K562 (cell line): ENCODE measurements at regions not wholly inside any gene's neighbourhood (a gene's known extent, or its start where the extent isn't known, plus 50 kb on each side); places are given as distances from the start of the nearest gene placed in this dataset.

Source experiments
- ATAC-seq: fragments of 200-7000 bp; cut with Tn5 transposase; 3 replicates; pipeline ENCODE4 v1.9.1; 2020; ENCODE audit warnings: moderate library complexity
- BruUV-seq: library from RNA; stranded (reverse); fragments of 400-500 nt; replicated peaks from 2 replicates; lab custom pipeline; 2021; lab: Mats Ljungman, UMichigan
- CTCF ChIA-PET: fragments of 300-600 bp; formaldehyde crosslinking; extraction: SDS; loops from one replicate; lab custom pipeline; 2021; ENCODE audit warnings: low intra/inter-chr PET ratio; lab: Yijun Ruan, JAX
- POLR2A ChIA-PET: fragments of 300-600, 350-650 bp; sonication (Branson Sonifier 250); formaldehyde crosslinking; extraction: SDS; loops from one replicate; lab custom pipeline; 2021; ENCODE audit warnings: antibody characterized with exemption, inconsistent platforms; lab: Yijun Ruan, JAX
- DNase-seq, 4 experiments: peaks; one replicate each; pipeline versions ENCODE4 v3.0.0 to v3.0.0-alpha.2; 2011 to 2018; ENCODE audit warnings: low spot score in 3 of 4, mixed read lengths in 3 of 4; ENCODE audit errors: extremely low read depth in 1 of 4
- FAIRE-seq: peaks from 2 replicates; lab custom pipeline; 2011; peaks lifted over from hg19 to GRCh38; lab: Jason Lieb, UNC
- H2AFZ ChIP-seq: 2 replicates; pipeline ENCODE4 v1.6.0; 2011; ENCODE audit warnings: low read depth, low read length, control low read depth, inconsistent platforms
- H3K27ac ChIP-seq: fragments of 200-600 bp; 3 replicates; pipeline ENCODE4 v1.8.0; 2011; ENCODE audit warnings: low read depth, mild to moderate bottlenecking, control low read depth, inconsistent platforms, low read length, moderate library complexity, mixed read lengths; ENCODE audit errors: extremely low read depth
- H3K27me3 ChIP-seq, 2 experiments: fragments of 300-600 bp in 1 of 2; 2 replicates in 1 of 2; 3 replicates in 1 of 2; pipeline versions ENCODE4 v1.6.0 to v1.8.0; 2011; ENCODE audit warnings: inconsistent platforms in 2 of 2, low read length in 2 of 2, mild to moderate bottlenecking in 1 of 2, mixed read lengths in 1 of 2, moderate library complexity in 1 of 2; ENCODE audit not compliant: control insufficient read depth in 2 of 2, insufficient read depth in 2 of 2
- H3K36me3 ChIP-seq: fragments of 300-600 bp; 3 replicates; pipeline ENCODE4 v1.8.0; 2011; ENCODE audit warnings: mild to moderate bottlenecking, low read length, inconsistent platforms; ENCODE audit not compliant: control insufficient read depth, insufficient read depth
- H3K4me1 ChIP-seq, 2 experiments: fragments of 200-600 bp in 1 of 2; replicated peaks in 1 of 2; 2 replicates in 1 of 2; 3 replicates in 1 of 2; pipeline versions ENCODE4 v1.5.1 to v1.8.0; 2011; ENCODE audit warnings: inconsistent platforms in 2 of 2, low read length in 2 of 2, mild to moderate bottlenecking in 1 of 2, mixed read lengths in 1 of 2, moderate library complexity in 1 of 2; ENCODE audit not compliant: control insufficient read depth in 2 of 2, insufficient read depth in 2 of 2
- H3K4me2 ChIP-seq: 2 replicates; pipeline ENCODE4 v1.6.1; 2011; ENCODE audit warnings: low read length, control low read depth, inconsistent platforms, mixed read lengths; ENCODE audit not compliant: insufficient read depth
- H3K4me3 ChIP-seq: fragments of 200-600 bp; sonication (generic), shearing (Covaris generic); 2 replicates; pipeline ENCODE4 v1.5.1; 2016; ENCODE audit warnings: control low read depth, inconsistent platforms
- H3K79me2 ChIP-seq: fragments of 200-600 bp; 3 replicates; pipeline ENCODE4 v1.8.0; 2011; ENCODE audit warnings: low read length, inconsistent platforms; ENCODE audit not compliant: control insufficient read depth, insufficient read depth
- H3K9ac ChIP-seq, 2 experiments: 2 replicates each; pipeline versions ENCODE4 v1.6.0 to v1.6.1; 2011; ENCODE audit warnings: low read depth in 2 of 2, low read length in 2 of 2, control low read depth in 1 of 2, inconsistent platforms in 1 of 2, mild to moderate bottlenecking in 1 of 2, mixed read lengths in 1 of 2; ENCODE audit not compliant: insufficient read depth in 1 of 2
- H3K9me1 ChIP-seq: one replicate; pipeline ENCODE4 v1.6.0; 2011; ENCODE audit warnings: inconsistent platforms, mild to moderate bottlenecking, low read length, moderate library complexity; ENCODE audit not compliant: control insufficient read depth, insufficient read depth
- H3K9me3 ChIP-seq: replicated peaks from 2 replicates; pipeline ENCODE4 v1.5.1; 2011; ENCODE audit warnings: low read depth, low read length, inconsistent platforms; ENCODE audit not compliant: control insufficient read depth, insufficient read depth
- H4K20me1 ChIP-seq: replicated peaks from 2 replicates; pipeline ENCODE4 v1.6.1; 2011; ENCODE audit warnings: low read length, inconsistent platforms, mixed read lengths; ENCODE audit not compliant: control insufficient read depth, insufficient read depth
- GTF2F1 ChIP-seq: IDR thresholded peaks from 2 replicates; pipeline ENCODE4 v1.6.1; 2011; ENCODE audit warnings: low read depth, low read length, improper control_type of control experiment
- HEY1 ChIP-seq: fragments of 250-450 bp; sonication (Bioruptor Pico); IDR thresholded peaks from 2 replicates; pipeline ENCODE4 v1.5.0; 2020; ENCODE audit warnings: mild to moderate bottlenecking, moderate library complexity, borderline replicate concordance
- MCM5 ChIP-seq: fragments of 450-650 bp; IDR thresholded peaks from 2 replicates; pipeline ENCODE4 v1.6.1; 2016; ENCODE audit warnings: low read depth
- NCOA4 ChIP-seq: fragments of 450-650 bp; IDR thresholded peaks from 2 replicates; pipeline ENCODE4 v1.6.1; 2018; ENCODE audit warnings: mild to moderate bottlenecking; ENCODE audit not compliant: partially characterized antibody
- NEUROD1 ChIP-seq: fragments of 150-350 bp; IDR thresholded peaks from 2 replicates; pipeline ENCODE4 v1.6.1; 2014; ENCODE audit warnings: borderline replicate concordance, low read length, low read depth; ENCODE audit not compliant: partially characterized antibody
- PCBP2 ChIP-seq: fragments of 200-400 bp; formaldehyde crosslinking; IDR thresholded peaks from 2 replicates; pipeline ENCODE4 v1.6.1; 2018; ENCODE audit warnings: low read length, low read depth, mild to moderate bottlenecking, moderate library complexity; ENCODE audit not compliant: poor library complexity, severe bottlenecking
- SETDB1 ChIP-seq: IDR thresholded peaks from one replicate; pipeline ENCODE4 v1.6.1; 2012; ENCODE audit warnings: low read length, control low read depth, inconsistent platforms
- TEAD4 ChIP-seq, 2 experiments: sonication (generic) in 1 of 2; formaldehyde crosslinking in 1 of 2; IDR thresholded peaks; 2 replicates each; pipeline versions ENCODE4 v1.6.1 to v1.8.0; 2012 to 2022; ENCODE audit warnings: borderline replicate concordance in 1 of 2, inconsistent platforms in 1 of 2, low read length in 1 of 2, mild to moderate bottlenecking in 1 of 2, missing genetic modification reagents in 1 of 2
- ZBED1 ChIP-seq: IDR thresholded peaks from 2 replicates; pipeline ENCODE4 v1.6.1; 2014
- ZC3H11A ChIP-seq: IDR thresholded peaks from 2 replicates; pipeline ENCODE4 v1.6.1; 2012; ENCODE audit warnings: low read depth, low read length, improper control_type of control experiment
- ZC3H4 ChIP-seq: sonication (generic); formaldehyde crosslinking; IDR thresholded peaks from 2 replicates; pipeline ENCODE4 v1.9.0; 2021; ENCODE audit warnings: missing genetic modification reagents, borderline replicate concordance
- ZNF431 ChIP-seq: sonication (generic); formaldehyde crosslinking; IDR thresholded peaks from 2 replicates; pipeline ENCODE4 v1.8.0; 2022; ENCODE audit warnings: mild to moderate bottlenecking, missing genetic modification reagents
- WGBS: fragments of 100-300 bp; shearing (Covaris generic); methylation state at CpG from one replicate; pipeline ENCODE4 v1.1.6; 2016; ENCODE audit warnings: low coverage, mixed read lengths; ENCODE audit not compliant: insufficient coverage; ENCODE audit errors: missing lambda C conversion rate; 5-methylcytosine and 5-hydroxymethylcytosine counted together
- in situ Hi-C: fragments of 300-500 bp; cut with MboI; formaldehyde crosslinking; loops from 4 replicates; pipeline ENCODE4 v1.15.0; 2018; ENCODE audit warnings: inconsistent platforms, mixed read lengths
- intact Hi-C: fragments of 100-400 bp; cut with micrococcal nuclease; formaldehyde crosslinking; loops from 2 replicates; pipeline ENCODE4 v1.14.2; 2022
- TF ChIP-seq, protein P1 (sequence below): sonication (generic); formaldehyde crosslinking; IDR thresholded peaks from 2 replicates; pipeline ENCODE4 v1.9.0; 2022; ENCODE audit warnings: mild to moderate bottlenecking, missing genetic modification reagents
- TF ChIP-seq, protein P2 (sequence below): fragments of 250-450 bp; sonication (Bioruptor Pico); IDR thresholded peaks from 2 replicates; pipeline ENCODE4 v1.5.1; 2021; ENCODE audit warnings: mild to moderate bottlenecking
- TF ChIP-seq, protein P3 (sequence below), 2 experiments: IDR thresholded peaks; 2 replicates each; pipeline ENCODE4 v1.6.1; 2011; ENCODE audit warnings: borderline replicate concordance in 1 of 2, control low read depth in 1 of 2, low read depth in 1 of 2, low read length in 1 of 2, mild to moderate bottlenecking in 1 of 2, mixed read lengths in 1 of 2, moderate library complexity in 1 of 2; ENCODE audit not compliant: insufficient read depth in 1 of 2, insufficient read length in 1 of 2, poor library complexity in 1 of 2, severe bottlenecking in 1 of 2; ENCODE audit errors: extremely low read depth in 1 of 2

DNA sequence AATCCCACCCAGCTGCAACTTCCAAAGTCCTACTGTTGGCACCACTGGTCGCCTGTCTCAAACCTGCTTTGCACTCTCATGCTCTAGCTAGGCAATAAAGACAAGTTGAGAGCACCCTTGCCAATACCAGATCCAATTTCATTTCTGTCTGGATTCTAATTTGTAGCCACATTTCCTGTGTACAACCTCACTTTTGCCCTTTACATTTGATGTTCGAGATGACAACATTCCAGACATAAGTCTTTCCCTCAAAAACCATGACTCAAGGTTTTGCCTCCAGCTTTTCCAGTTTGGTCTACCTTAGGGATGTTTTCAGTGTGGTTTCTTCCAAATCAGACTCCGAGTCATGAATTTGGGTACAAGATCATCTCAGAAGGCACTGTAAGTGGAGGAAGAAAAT lies 309.0 kb downstream of the GPAM start (continued):
- TF ChIP-seq TEAD4 (IDR thresholded peaks at IDR 0.05; ENCODE audit: low read length) (no peak), TEAD4 (CRISPR knock-in tag; IDR thresholded peaks at IDR 0.05; ENCODE audit: borderline replicate concordance) (no peak), ZNF431 (CRISPR knock-in tag) (no peak)

DNA sequence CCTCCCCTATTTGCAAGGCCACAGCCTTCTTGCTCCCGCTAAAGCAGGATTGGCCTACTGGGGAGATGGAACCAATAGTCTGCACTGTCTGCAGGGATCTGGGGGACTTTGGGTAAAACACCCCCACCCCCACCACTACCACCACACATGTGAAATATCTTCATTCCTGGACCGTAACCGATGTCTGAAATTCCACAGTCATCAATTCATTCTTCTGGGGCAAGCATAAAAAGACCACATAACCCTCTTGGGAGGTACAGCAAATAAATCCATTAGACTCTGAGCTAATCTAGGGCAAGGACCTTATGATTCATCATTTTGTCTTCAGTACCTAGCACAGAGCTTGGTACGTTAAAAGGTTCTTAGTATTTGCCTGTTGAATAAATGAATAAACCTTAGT lies 307.8 kb downstream of the GPAM start:
- Histone ChIP-seq H3K9me1 (no peaks in the 10 kb centered on the region), H3K9me3 (no peaks in the 10 kb centered on the region), H3K4me3 (no peak overlapping the region), H3K27me3 (no peaks in the 10 kb centered on the region), H4K20me1 (no peaks in the 10 kb centered on the region), H3K36me3 (no peaks in the 10 kb centered on the region), H3K4me2 (no peak overlapping the region), H3K79me2 (no peaks in the 10 kb centered on the region), H3K4me1 (no peaks in the 10 kb centered on the region), H3K27ac (no peak overlapping the region), H2AFZ (no peak overlapping the region), H3K9ac (no peak overlapping the region)
- DNase-seq, result no peak
- WGBS, result 0% methylated on average over 4 of the region's 4 CpGs
- intact Hi-C loops (no loop called here), in situ Hi-C loops (no loop called here)
- POLR2A ChIA-PET, result no interaction called here
- no peak for ATAC-seq
- CTCF ChIA-PET, result no interaction called here
- FAIRE-seq, result no peak
- no TSS peak for BruUV-seq
- TF ChIP-seq, protein P1, sequence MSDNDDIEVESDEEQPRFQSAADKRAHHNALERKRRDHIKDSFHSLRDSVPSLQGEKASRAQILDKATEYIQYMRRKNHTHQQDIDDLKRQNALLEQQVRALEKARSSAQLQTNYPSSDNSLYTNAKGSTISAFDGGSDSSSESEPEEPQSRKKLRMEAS (CRISPR knock-in tag), result no peak
- TF ChIP-seq HEY1 (CRISPR knock-in tag), result no peak
- TF ChIP-seq PCBP2, result no peak
- no peak for TF ChIP-seq ZBED1
- TF ChIP-seq SETDB1, result no peak
- TF ChIP-seq ZC3H4 (CRISPR knock-in tag), result no peak
- TF ChIP-seq, protein P2, sequence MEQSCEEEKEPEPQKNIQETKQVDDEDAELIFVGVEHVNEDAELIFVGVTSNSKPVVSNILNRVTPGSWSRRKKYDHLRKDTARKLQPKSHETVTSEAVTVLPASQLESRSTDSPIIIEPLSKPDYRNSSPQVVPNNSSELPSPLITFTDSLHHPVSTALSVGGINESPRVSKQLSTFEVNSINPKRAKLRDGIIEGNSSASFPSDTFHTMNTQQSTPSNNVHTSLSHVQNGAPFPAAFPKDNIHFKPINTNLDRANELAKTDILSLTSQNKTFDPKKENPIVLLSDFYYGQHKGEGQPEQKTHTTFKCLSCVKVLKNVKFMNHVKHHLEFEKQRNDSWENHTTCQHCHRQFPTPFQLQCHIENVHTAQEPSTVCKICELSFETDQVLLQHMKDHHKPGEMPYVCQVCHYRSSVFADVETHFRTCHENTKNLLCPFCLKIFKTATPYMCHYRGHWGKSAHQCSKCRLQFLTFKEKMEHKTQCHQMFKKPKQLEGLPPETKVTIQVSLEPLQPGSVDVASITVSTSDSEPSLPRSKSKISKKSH (CRISPR knock-in tag), result no peak
- TF ChIP-seq NEUROD1, result no peak
- TF ChIP-seq MCM5, result no peak
- TF ChIP-seq NCOA4, result no peak
- TF ChIP-seq, protein P3, sequence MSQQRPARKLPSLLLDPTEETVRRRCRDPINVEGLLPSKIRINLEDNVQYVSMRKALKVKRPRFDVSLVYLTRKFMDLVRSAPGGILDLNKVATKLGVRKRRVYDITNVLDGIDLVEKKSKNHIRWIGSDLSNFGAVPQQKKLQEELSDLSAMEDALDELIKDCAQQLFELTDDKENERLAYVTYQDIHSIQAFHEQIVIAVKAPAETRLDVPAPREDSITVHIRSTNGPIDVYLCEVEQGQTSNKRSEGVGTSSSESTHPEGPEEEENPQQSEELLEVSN (IDR thresholded peaks at IDR 0.05; ENCODE audit: borderline replicate concordance in 1 of 2, extremely low read depth in 1 of 2, insufficient read depth in 1 of 2, insufficient read length in 1 of 2, low read depth in 1 of 2, low read length in 1 of 2, poor library complexity in 1 of 2, severe bottlenecking in 1 of 2), result no peak
- no peak for TF ChIP-seq GTF2F1
- no peak for TF ChIP-seq ZC3H11A
